22Rv1 (cell line): ENCODE measurements at regions not wholly inside any gene's neighbourhood (a gene's known extent, or its start where the extent isn't known, plus 50 kb on each side); places are given as distances from the start of the nearest gene placed in this dataset.

ENCODE experiments used
- ZFX ChIP-seq: fragments of 450-650 bp; IDR thresholded peaks from 2 replicates; pipeline ENCODE4 v1.6.1; 2017; ENCODE audit warnings: antibody characterized with exemption, borderline replicate concordance
- TF ChIP-seq, protein P1 (sequence below): fragments of 450-650 bp; IDR thresholded peaks from 2 replicates; pipeline ENCODE4 v1.5.1; 2017; ENCODE audit warnings: mild to moderate bottlenecking

DNA sequence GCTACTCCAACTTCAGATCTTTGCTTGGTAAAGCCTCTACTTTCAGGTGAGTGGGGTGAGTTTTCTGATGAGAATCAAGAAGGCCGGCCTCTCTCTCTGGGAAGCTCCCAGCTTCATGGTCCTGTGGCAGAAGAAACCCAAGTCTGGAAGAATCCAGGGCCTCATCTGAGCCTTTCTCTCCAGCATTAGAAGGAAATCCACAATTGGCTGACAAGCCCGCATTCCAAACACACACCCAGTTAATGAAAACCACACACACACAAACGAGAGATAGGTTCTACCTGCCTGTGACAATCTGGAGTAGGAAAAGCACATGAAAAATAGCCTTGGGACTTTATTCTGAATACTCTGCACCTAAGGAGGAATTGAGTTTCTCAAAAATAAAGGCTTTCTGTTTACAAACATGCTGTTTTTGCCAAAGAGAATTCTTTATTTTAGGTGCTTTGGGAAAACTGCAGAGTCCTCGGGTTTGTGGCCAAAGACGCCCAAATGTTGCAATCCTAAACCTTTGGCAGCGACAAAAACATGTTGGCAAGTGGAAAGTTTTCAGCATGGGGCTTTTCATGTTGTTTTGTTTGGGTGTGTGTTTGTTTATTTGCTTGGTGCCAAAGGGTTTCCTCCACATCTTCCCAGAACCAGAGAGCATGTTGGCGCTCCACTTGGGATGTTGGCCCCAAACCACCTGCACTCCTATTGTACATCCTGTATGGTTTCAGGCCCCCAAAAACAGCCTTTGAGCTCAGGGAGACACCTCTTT is 216.2 kb downstream of the SETD4 start:
- TF ChIP-seq, protein P1, sequence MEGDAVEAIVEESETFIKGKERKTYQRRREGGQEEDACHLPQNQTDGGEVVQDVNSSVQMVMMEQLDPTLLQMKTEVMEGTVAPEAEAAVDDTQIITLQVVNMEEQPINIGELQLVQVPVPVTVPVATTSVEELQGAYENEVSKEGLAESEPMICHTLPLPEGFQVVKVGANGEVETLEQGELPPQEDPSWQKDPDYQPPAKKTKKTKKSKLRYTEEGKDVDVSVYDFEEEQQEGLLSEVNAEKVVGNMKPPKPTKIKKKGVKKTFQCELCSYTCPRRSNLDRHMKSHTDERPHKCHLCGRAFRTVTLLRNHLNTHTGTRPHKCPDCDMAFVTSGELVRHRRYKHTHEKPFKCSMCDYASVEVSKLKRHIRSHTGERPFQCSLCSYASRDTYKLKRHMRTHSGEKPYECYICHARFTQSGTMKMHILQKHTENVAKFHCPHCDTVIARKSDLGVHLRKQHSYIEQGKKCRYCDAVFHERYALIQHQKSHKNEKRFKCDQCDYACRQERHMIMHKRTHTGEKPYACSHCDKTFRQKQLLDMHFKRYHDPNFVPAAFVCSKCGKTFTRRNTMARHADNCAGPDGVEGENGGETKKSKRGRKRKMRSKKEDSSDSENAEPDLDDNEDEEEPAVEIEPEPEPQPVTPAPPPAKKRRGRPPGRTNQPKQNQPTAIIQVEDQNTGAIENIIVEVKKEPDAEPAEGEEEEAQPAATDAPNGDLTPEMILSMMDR = no peak
- TF ChIP-seq ZFX = no peak
